ENCODE measurements at regions not wholly inside any gene's neighbourhood (a gene's known extent, or its start where the extent isn't known, plus 50 kb on each side); places are given as distances from the start of the nearest gene placed in this dataset.

GRCh38 chr7:68317476-68317875 lies 1280.8 kb upstream of the AUTS2 start:
- H3K4me3 ChIP-seq (ENCODE audit: low read depth, low read length), result no peak overlapping the region
- ChIA-PET POLR2A (no interaction called here), CTCF (no interaction called here)
- no peak for TF ChIP-seq CTCF (IDR thresholded peaks at IDR 0.05; ENCODE audit: insufficient read depth, low read length, missing control alignments)
- DNase-seq (ENCODE audit: low read depth, low spot score), result no peak

DNA sequence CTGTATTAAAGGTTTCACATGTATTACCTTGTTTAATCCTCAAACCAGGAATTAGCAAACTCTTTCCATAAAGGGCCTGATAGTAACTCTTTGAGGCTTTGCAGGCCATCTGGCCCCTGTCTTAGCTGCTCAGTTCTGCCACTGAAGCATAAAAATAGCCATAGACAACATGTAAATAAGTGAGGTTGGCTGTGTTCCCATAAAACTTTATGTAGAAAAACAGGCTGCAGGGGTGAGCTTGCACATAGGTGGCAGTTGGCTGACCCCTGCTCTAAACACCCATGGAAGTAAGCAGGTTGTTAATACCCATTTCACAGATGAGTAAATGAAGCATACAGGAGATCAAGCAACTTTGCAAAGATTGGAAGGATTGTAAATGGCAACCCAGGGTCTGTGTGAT lies 1279.2 kb upstream of the AUTS2 start:
- CTCF ChIA-PET, result no interaction called here
- POLR2A ChIA-PET, result no interaction called here
- TF ChIP-seq CTCF (IDR thresholded peaks at IDR 0.05; ENCODE audit: insufficient read depth, low read length, missing control alignments), result no peak

GRCh38 chr7:68321076-68321639 lies 1277.1 kb upstream of the AUTS2 start:
- no peak for TF ChIP-seq CTCF (IDR thresholded peaks at IDR 0.05; ENCODE audit: insufficient read depth, low read length, missing control alignments)
- ChIA-PET CTCF (no interaction called here), POLR2A (no interaction called here)
- H3K4me3 ChIP-seq (ENCODE audit: low read depth, low read length), result no peak overlapping the region
- no peak for DNase-seq (ENCODE audit: low read depth, low spot score)

More for the DNA sequence above, 1279.2 kb upstream of the AUTS2 start:
- H3K4me3 ChIP-seq (ENCODE audit: low read depth, low read length), result no peak overlapping the region
- no peak for DNase-seq (ENCODE audit: low read depth, low spot score)

DNA sequence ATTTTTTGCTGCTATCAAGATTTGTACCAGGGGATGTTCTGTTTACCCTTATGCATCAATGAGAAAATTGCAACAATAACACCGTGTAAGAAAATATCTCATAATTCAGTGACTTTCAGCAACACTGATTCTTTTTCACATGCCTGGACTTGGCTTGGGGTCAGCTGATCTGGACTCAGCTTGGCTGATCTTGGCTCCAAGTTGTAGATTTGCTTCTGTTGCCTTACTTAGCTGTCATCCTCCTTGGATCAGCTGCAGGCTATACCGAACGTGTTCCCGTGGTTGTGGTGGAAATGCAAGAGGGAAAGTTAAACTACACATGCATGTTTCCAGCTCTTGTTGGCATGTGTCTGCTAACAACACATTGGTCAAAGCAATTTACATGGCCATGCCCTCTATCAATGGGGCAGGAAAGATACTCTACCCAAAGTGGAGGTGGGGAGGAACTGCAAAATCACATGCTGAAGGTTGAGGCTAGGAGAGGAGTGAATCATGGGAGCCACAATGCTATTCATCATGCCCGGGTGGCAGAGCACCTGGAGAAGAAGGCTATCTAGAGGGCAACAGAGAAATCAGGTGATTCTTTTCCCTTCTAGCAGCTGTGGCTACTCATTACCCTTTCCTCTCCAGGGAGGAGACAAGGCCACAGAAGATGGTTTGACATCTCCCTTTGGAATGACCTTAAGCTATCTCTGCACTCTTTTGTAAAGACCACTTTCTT lies 1276.3 kb upstream of the AUTS2 start:
- no peak for DNase-seq (ENCODE audit: low read depth, low spot score)
- no peak for TF ChIP-seq CTCF (IDR thresholded peaks at IDR 0.05; ENCODE audit: insufficient read depth, low read length, missing control alignments)
- ChIA-PET POLR2A (no interaction called here), CTCF (no interaction called here)
- H3K4me3 ChIP-seq (ENCODE audit: low read depth, low read length), result no peak overlapping the region

DNA sequence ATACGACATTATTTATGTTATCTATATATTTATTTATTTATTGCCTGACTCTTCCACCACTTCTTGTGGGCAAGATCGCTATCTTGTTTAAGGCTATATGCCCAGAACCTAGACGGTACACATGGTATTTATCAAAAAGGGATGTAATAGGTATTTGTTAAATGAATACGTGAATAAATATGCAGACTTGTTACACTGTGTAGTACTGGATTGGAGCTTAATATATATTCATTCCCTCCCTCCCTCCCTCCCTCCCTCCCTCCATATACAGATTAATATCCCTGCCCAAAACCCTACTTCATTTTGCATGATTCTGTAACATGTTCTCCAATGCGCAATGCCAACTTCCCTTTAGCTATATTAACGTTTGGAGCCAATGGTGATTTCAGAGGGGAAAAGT lies 1273.7 kb upstream of the AUTS2 start:
- ChIA-PET POLR2A (no interaction called here), CTCF (no interaction called here)
- TF ChIP-seq CTCF (IDR thresholded peaks at IDR 0.05; ENCODE audit: insufficient read depth, low read length, missing control alignments), result no peak
- H3K4me3 ChIP-seq (ENCODE audit: low read depth, low read length), result no peak overlapping the region
- DNase-seq (ENCODE audit: low read depth, low spot score), result no peak

DNA sequence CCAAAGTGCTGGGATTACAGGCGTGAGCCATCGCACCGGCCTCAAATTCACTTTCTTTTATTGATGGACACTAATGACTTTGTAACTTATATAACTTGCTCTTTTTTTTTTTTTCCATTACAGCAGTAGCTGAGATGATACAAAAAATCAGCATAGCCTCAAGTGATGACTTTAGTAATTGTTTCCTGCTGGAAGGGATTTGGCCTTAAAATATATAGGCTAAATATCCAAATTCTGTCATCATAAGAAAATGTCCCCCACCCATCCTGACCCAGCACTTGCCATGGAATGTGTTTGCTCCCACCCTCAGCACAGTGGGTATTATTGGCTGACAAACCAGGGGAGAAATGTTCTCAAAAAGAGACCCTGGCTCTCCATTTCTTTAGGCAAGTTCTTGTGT lies 1264.1 kb upstream of the AUTS2 start:
- no peak for TF ChIP-seq CTCF (IDR thresholded peaks at IDR 0.05; ENCODE audit: insufficient read depth, low read length, missing control alignments)
- CTCF ChIA-PET, result no interaction called here
- DNase-seq (ENCODE audit: low read depth, low spot score), result no peak
- no peak overlapping the region for H3K4me3 ChIP-seq (ENCODE audit: low read depth, low read length)
- POLR2A ChIA-PET, result no interaction called here
